ENCODE measurements at regions not wholly inside any gene's neighbourhood (a gene's known extent, or its start where the extent isn't known, plus 50 kb on each side); places are given as distances from the start of the nearest gene placed in this dataset.

DNA sequence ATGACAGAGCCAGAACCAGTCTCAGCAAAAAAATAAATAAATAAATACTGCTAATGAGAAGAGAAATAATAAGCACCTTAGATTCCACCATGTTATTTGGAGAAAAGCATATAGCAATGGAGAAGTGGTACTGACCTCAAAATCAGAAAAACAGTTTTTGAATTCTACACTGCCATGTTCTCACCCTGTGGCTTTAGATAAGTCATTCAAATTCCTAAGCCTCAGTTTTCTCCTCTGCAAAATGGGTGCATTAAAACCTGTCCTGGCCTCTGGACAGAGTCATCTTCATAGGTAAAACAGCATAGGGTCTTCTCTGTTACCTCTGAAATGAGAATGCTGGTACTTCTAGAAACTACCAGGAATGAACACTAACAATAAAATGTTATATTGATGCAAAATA is 62.2 kb upstream of the RMP24 start:
- TF ChIP-seq, protein P1, sequence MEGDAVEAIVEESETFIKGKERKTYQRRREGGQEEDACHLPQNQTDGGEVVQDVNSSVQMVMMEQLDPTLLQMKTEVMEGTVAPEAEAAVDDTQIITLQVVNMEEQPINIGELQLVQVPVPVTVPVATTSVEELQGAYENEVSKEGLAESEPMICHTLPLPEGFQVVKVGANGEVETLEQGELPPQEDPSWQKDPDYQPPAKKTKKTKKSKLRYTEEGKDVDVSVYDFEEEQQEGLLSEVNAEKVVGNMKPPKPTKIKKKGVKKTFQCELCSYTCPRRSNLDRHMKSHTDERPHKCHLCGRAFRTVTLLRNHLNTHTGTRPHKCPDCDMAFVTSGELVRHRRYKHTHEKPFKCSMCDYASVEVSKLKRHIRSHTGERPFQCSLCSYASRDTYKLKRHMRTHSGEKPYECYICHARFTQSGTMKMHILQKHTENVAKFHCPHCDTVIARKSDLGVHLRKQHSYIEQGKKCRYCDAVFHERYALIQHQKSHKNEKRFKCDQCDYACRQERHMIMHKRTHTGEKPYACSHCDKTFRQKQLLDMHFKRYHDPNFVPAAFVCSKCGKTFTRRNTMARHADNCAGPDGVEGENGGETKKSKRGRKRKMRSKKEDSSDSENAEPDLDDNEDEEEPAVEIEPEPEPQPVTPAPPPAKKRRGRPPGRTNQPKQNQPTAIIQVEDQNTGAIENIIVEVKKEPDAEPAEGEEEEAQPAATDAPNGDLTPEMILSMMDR (IDR thresholded peaks at IDR 0.05) = no peak
- no peak for TF ChIP-seq REST (IDR thresholded peaks at IDR 0.05)
- TF ChIP-seq POLR2A (IDR thresholded peaks at IDR 0.05; ENCODE audit: low read length) = no peak
- TF ChIP-seq, protein P2, sequence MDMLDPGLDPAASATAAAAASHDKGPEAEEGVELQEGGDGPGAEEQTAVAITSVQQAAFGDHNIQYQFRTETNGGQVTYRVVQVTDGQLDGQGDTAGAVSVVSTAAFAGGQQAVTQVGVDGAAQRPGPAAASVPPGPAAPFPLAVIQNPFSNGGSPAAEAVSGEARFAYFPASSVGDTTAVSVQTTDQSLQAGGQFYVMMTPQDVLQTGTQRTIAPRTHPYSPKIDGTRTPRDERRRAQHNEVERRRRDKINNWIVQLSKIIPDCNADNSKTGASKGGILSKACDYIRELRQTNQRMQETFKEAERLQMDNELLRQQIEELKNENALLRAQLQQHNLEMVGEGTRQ (IDR thresholded peaks at IDR 0.05) = no peak
- TF ChIP-seq ESRRA (IDR thresholded peaks at IDR 0.05; ENCODE audit: borderline replicate concordance, low read length) = no peak
